RCC 7860 (cell line): ENCODE measurements at regions not wholly inside any gene's neighbourhood (a gene's known extent, or its start where the extent isn't known, plus 50 kb on each side); places are given as distances from the start of the nearest gene placed in this dataset.

Experiments
- DNase-seq: peaks from one replicate; pipeline ENCODE4 v3.0.0-alpha.2; 2015; ENCODE audit warnings: low spot score
- FAIRE-seq: peaks from 2 replicates; lab custom pipeline; 2012; peaks lifted over from hg19 to GRCh38; lab: Jason Lieb, UNC

DNA sequence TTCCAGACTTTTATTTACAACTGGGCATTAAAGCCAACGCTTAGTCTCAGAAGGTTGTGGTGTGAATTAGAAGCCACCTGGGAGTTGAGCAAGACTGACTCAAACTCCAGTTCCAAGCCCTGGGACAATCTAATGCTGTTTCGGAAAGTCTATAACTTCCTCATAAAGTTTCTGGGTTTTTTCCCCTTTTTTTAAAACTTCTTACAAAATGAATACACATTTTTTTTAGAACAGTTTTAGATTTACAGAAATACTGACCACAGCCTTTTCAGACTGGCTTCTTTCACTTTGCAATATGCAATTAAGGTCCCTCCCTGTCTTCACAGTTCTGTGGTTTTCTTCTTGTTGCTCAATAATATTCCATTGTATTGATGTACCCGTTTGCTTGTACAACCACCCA is 115.9 kb upstream of the TWIST2 start:
- no peak for FAIRE-seq
- no peak for DNase-seq

DNA sequence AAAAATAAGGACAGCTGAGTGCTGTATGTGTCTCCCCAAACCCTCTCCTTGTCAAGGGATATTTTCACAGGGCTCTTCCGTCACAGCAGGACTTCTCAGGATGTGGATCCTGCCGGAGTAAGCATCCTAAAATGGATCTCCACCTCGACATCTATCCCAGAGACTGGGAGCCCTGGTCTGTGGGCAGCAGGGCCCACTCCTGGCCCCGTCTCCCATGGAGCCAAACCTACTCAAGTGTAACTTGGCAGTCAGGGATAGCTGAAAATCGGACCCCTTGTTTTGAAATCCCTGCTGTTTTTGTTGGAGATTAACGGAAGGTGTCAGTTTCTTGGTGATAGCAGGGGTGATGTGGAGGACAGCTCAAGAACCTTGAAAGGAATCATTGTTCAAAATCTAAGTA is 109.0 kb upstream of the TWIST2 start:
- no peak for FAIRE-seq
- no peak for DNase-seq

DNA sequence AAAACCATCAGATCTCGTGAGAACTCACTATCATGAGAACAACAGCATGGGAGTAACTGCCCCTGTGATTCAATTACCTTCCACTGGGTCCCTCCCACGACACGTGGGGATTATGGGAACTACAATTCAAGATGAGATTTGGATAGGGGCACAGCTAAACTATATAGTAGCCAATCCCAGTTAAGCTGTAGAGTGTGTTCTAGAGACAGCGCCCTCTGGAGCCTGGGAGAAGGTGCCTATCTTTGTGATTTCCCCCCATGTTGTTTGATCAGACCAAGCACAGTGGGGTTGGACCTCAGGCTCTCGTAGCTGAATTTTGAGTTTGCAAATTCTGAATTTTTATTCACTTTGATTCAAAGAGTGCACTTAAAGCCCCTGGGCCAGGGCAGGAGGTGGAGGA is 108.2 kb upstream of the TWIST2 start:
- DNase-seq (no peak), FAIRE-seq (no peak)

DNA sequence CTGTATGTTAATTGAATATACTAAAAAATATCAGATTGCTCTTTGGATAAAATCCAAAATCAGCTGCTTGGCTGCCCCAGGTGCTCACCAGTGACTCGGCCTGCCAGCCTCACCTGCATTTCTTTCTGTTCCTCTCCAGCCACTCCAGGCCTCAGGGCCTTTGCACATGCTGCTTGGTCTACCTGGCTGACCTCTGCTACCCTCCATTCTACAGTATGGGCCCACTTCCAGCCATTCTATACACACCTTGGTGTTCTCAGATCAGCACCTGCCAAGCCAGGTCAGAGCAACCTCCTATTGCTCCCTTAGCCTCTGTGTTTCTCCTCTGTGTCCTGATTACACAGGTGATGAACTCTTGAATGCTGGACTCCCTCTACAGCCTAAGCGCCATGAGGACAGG is 106.6 kb upstream of the TWIST2 start:
- DNase-seq (no peak), FAIRE-seq (no peak)

DNA sequence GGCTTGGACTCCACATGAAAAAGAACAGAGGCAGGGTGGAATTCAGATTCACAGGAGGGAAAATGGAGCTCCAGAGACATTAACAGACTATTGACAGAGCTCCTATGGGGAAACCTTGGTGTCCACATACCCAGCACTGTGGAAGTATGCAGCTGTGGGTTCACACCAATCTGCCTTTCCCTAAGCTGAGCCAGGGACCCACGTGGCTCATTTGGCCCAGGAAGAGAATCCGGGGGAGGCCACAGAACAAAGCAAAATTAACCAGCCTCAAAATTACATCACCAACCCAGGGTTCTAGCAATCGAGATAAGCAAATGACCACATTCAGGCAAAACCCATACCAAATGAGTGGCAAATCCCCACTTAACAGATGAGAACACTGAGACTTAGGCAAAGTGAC is 105.8 kb upstream of the TWIST2 start:
- no peak for DNase-seq
- FAIRE-seq = no peak

DNA sequence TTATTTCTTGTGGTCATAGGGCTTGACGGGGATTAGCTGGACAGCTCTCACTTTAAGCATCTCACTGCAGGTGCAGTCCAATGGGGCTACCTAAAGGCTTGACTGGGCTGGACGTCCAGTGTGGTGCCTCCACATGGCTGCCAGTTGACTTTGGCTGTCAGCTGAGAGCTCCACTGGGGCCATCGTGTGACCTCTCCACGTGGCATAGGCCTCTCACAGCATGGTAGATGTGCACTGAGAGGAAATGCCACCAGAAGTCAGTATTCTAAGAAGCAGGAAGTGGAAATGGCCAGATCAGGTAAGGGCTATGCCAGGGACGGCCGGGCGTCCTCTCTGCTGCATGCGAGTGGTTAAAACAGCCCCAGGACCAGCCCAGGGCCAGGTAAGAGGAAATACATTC is 105.2 kb upstream of the TWIST2 start:
- DNase-seq (no peak), FAIRE-seq (no peak)

DNA sequence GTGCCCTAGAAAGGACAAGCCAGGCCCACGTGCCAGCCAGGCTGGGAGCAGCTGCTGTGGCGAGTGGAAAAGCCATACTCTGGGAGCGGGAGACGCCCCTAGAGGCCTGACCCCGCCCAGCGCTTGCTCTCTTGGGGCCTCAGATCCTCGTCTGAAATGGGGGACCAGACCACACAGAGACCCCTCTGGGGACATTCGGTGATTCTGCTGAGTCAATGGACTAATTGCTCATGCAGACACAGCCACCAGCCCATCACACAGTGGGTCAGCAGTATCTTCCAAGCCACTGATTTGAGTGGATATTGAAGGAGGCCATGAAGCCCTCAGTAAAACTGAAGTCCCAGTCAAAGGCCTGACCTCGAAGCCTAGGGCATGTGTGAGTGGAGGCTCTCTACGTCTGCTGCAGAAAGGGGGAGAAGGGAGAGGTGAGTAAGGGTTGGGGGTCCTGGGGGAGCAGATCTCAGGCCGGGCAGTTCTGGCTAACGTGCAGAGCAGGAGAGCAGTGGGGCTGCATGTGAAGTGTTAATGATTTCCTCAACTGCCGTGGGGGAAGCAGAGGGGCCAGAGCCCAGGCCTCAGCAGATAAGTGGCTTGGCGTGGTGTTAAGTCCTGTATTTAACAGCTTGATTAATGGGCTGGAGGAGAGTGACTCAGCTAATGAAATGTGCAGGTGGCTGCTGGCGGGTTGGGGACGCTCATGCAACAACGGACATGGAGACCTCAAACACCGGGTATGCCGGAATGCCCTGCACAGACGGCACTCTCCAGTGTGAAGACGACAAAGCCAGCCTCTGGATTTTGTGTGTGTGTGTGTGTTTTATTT is 104.4 kb upstream of the TWIST2 start:
- FAIRE-seq = no peak
- no peak for DNase-seq

DNA sequence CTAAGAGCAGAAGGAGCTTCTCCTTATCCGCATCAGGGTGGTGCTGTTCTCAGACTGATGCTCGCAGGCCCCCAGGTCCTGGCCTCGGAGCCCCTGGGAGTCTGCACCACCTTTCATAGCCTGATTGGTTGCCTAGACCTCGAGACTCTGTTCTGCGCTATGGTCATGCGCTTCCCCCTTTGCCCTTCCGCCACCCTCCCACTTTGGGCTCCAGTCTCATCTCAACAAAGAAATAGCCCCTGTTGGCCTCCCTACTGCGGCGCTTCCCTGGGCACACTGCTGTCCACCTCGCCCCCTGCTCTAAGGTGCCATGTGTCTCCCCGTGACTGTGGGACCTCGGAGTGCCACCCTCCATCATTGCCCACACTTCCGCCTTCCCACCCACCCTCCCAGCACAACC is 102.9 kb upstream of the TWIST2 start:
- no peak for FAIRE-seq
- no peak for DNase-seq

DNA sequence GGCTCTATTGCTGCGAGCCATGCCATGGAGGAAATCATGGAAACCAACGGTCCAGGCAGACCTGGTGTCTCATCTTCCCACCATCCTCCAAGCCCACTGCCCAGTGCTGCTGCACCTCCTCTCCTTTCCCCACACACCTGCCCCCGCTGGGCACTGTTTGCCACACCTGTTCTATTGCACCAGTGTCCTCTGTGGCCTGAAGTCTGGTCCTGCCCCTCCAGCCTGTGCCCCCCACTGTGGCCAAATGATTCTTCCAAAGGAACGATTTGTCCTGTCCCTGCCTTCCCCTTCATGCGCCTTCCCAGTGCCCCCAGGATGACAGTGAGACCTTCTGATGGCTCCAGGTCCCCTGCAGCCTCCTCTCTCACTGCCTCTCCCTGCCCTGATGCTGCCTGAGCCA is 101.9 kb upstream of the TWIST2 start:
- FAIRE-seq = no peak
- no peak for DNase-seq

DNA sequence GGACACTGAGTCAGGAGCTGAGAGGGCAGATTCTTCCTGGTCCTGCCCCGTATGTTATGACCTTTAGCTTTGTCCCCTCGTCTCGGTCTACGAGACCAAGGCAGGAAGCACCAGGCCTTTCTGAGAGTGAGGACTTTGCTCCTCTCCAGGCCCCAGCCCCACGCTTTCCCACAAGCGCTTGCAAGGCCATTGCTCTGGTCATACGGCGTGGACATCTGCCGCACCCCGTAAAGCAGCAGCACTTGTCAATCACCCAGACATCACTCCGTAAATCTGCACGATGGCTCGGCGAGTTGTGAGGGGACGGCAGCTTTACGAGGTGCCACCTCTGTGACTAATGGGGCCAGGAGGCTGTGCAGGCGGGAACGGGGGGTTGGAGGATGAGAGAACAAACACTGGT is 100.8 kb upstream of the TWIST2 start:
- no peak for DNase-seq
- FAIRE-seq = no peak

DNA sequence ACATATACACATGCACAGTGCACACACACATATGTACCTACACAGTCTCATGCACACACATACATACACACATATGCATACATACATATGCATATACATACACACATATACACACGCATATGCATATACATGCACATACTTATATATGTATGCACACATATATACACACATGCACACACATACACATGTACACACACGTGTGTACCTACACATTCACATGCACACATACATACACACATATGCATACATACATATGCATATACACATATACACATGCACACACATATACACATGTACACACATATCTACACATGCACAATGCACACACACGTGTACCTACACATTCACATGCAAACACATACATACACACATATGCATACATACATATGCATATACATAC is 100.3 kb upstream of the TWIST2 start:
- no peak for DNase-seq
- FAIRE-seq = no peak

DNA sequence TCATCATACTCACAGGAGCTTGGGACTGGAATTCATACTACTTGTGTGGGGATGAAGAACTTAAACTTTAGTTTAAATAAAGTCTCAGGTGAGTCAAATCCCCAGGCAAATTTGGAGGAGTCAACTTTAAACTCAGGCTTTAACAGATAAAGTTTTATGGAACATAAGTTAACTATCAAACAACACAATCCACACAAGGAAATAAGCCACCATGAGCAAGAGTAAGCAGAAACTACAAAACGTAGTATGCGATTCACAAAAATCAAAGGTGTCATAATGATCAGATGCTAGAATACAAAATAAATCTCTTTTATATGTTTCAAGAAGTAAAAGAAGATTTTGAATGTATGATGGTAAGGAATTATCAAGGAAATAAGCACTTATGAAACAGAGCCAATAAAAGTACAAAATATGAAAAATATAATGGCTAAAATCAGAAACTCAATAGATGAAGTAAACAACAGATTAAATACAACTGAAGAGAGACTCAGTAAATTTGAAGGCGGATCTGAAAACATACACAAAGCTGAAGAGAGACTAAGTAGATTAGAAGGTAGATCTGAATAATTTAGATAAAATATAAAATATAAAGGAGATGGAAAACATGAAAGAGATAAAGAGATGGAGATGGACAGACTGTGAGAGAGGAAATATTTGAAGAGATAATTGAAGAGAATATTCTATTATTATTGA is 97.5 kb upstream of the TWIST2 start:
- FAIRE-seq (no peak), DNase-seq (no peak)

DNA sequence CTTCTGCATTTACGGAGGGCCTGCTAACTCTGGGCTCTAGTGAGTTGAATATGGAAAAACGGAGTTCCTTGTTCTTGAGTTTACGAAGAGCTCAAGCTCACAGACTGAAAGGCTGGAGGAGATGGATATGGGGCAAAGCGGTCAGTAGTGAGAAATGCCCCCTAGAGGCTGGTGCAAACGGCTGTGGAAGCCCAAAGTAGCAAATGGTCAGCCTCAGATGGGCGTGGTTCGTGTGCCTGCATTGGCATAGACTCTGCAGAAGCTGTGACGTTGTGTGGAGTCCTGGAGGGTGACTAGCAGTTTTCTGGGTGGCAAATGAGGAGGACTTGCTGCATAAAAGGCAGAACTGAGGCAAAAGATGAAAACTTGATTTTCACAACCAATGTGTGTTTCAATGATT is 93.6 kb upstream of the TWIST2 start:
- FAIRE-seq (no peak), DNase-seq (no peak)

DNA sequence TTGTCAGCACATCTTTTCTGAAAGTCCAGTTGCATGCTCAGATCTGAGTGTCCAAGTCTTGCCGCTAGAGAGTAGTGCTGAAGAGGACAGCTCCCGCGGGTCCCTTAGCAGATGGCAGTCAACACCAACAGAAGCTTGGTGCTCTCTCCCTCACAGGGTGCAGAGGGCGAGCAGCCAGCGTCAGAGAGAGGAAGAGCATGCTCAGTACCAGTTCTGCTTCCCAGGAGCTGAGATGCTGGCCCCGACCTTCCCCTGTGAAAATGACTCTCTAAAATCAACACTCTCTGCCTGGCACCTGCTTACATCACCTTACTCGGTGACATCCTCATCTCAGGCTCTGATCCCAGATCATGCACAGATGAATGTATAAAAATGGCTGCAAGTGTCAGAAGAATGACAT is 86.0 kb upstream of the TWIST2 start:
- DNase-seq (no peak), FAIRE-seq (no peak)

DNA sequence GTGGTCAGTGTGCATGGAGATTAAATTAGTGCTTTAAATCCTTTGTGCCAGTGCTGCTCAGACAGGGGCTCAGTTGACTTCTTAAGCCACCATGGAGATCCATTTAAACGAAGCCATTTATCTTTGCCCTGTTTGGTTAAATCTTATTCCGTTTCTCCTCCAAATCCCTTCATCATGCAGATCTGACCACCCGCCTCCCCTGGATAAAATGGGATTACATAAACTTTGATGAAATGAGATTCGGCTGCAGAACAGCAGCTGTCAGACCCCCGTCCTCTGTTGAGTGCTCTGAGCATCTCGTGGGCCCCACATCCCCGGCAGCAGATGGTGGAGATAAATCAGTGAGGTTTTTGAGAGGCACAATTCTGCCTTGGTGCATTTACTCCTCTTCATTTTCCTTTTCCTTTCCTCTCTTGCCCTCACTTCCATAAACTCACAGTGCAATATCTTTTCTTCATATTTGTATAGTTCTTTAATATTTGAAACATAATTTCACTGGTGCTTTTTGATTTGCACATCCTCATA is 84.4 kb upstream of the TWIST2 start:
- DNase-seq = no peak
- FAIRE-seq = no peak

DNA sequence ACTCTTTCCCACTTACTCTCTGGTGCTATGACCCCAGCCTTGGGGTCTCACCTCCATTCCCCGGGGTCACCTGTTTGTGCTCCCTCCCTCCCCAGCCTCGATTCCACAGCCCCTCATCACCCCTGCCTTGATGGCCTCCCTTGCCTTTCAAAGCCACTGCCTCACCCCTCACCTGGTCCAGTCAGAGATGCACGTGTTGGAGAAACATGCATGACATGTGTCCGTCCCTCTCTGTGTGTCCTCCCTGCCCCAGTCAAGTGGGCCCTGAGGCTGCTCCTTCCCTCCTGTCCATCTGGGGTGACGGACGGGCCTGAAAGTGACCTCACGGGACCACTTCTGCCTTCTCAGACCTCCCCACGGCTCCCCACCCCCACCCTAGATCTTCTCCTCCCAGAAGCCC is 82.3 kb upstream of the TWIST2 start:
- FAIRE-seq (no peak), DNase-seq (no peak)

DNA sequence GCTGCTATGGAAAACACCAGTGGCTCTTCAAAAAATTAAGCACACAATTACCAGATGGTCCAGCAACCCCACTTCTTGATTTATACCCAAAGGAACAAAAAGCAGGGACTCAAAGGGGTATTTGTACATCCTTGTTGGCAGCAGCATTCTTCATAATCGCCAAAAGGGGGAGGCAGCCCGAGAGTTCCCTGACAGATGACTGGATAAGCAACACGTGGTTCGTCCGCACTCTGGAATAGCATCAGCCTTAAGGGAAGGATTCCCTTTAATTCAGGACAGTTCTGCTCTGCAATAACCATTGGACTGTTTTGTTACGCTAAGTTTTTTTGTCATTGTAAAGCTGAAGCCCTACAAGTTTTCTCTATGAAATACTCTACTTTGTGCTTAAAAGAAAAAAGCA is 76.7 kb upstream of the TWIST2 start:
- no peak for DNase-seq
- no peak for FAIRE-seq

DNA sequence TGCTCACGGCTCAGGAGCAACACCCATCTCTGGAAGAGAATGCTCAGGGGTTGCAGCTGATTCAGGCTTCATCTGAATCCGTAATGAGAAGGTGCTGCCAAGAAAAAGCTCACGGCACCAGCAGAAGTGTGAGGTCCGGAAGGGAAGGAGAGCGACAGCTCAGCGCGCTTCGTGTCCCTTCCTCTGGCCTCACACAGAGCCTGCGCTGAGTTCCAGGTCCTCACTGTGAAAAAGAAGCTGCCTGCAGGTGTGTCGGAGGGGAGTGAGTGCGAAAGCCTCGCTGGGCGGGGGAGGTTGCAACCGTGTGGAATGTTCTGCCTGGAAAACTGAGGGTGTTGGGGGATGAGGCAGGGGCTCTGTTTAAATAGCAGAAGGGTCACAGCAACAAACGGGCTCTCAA is 76.2 kb upstream of the TWIST2 start:
- FAIRE-seq = no peak

DNA sequence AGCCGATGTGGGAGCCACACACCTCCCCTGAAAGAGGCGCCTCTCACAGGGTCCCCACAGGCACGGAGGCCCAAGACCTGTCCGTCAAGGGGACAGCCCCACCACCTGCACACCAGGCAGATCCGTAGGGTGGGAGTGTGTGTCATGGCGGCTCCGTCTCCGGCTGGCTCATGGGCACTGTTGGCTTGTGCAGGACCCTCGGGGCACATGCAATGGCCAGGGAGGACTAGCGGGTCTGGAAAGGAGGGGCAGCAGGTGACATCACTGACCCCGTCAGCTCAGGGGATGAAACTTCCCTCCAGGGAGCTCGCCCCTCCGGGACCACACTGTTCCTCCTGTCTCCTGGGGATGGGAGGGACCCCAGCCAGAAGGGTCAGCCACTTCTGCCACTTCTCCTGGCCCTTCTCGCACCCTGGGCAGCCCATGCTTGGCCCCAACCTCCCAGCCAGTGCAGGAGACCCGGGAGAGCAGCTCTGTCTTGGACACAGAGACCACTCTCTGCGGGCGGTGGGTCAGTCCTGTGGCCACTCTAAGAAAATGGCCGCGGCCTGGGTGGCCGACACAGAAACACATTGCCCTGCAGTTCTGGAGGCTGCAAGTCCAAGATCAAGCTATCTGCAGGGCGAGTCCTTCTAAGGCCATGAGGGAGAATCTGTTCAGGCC is 75.1 kb upstream of the TWIST2 start:
- DNase-seq (no peak), FAIRE-seq (no peak)

More for the DNA sequence above, 76.2 kb upstream of the TWIST2 start:
- DNase-seq = no peak

DNA sequence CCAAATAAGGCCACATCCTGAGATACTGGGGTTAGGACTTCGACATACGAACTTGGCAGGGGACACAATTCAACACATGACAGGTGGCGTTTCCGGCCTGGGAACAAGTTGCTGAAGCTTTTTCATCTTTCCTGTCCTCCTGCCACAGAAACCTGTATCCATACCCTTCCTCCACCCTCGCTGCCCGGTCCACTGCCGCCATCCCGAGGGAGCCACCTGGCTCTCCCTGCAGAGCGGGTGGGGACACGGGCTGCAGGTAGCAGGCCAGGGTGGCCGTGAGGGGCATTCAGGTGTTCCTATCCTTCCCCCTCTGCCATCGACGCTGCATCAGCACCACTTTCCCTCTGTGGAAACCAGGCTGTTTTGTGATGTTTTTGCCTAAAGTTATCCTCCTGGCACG is 74.4 kb upstream of the TWIST2 start:
- DNase-seq = no peak
- no peak for FAIRE-seq

DNA sequence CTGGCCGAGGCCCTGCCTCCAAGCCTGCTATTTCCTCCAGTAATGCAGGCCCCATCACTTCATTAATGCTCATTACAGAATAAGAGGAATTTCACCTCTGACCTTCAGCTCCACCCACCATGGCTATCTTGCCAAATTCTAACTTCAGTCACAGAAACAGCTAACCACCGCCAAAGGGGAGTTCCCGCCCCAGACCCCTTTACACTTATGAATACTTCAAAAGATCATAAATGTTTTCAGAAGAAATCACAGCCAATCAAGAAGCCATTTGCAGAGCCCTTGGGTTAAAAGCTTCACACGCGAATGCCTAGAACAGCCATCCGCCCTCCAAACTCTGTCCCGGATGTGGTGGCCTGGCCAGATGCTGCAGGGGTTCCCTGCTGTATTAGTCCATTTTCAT is 73.8 kb upstream of the TWIST2 start:
- FAIRE-seq = no peak
- no peak for DNase-seq

DNA sequence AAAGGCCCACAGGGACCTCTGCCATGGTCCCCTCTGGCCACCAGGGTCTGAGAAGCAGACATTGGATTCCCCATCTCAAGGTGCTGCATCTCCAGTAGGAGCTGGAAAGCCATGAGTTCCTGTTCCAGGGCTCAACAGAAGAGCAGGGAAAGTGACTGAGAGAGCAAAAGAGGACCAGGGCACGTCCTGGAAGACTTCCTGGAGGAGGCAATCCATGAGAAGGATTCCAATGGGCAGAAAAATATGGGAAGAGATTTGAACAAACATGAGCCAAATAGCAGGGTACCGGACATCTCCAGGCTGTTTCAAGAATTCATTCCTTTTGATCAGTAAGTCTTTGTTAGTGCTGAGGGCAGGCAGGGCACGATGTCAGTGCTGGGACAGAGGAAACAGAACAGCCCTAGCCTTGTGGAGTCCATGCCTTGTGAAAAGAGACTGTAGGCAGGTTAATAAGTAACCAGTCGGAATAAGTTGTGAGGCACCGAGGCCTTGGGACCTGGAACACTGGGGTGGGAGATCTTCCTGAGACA is 72.8 kb upstream of the TWIST2 start:
- FAIRE-seq (no peak), DNase-seq (no peak)
